Tibial nerve (tissue), 4 donors: ENCODE measurements at regions not wholly inside any gene's neighbourhood (a gene's known extent, or its start where the extent isn't known, plus 50 kb on each side); places are given as distances from the start of the nearest gene placed in this dataset.

Source experiments
- DNase-seq, 2 donors: peaks; one replicate each; pipeline ENCODE4 v3.0.0-alpha.2; 2019; ENCODE audit warnings: low spot score in 2 of 2
- H3K27ac ChIP-seq, 4 donors: fragments of 200-600 bp; sonication (generic) in 3 of 4; one replicate each; pipeline ENCODE4 v1.5.1; 2017 to 2019; ENCODE audit warnings: mild to moderate bottlenecking in 1 of 4
- H3K27me3 ChIP-seq, 2 donors: fragments of 200-600 bp; sonication (generic) in 1 of 2; one replicate each; pipeline versions ENCODE4 v1.5.1 to v1.6.0; 2017 to 2019
- H3K36me3 ChIP-seq, 3 donors: fragments of 200-600 bp; sonication (generic); one replicate each; pipeline ENCODE4 v1.5.1; 2018 to 2019
- H3K4me1 ChIP-seq, 4 donors: fragments of 200-600 bp; sonication (generic) in 3 of 4; one replicate each; pipeline ENCODE4 v1.5.1; 2017 to 2019
- H3K4me3 ChIP-seq, 4 donors: fragments of 200-600 bp; sonication (generic) in 3 of 4; one replicate each; pipeline ENCODE4 v1.5.1; 2017 to 2019; ENCODE audit warnings: mild to moderate bottlenecking in 1 of 4, moderate library complexity in 1 of 4
- H3K9me3 ChIP-seq, 4 donors: fragments of 200-600 bp; sonication (generic) in 3 of 4; one replicate each; pipeline ENCODE4 v1.5.1; 2017 to 2019
- EP300 ChIP-seq, 2 donors: sonication (generic); formaldehyde crosslinking; IDR thresholded peaks; one replicate each; pipeline ENCODE4 v1.6.1; 2017; ENCODE audit warnings: antibody characterized with exemption in 2 of 2, mild to moderate bottlenecking in 1 of 2
- POLR2A ChIP-seq, 2 donors: fragments of 450-650 bp; IDR thresholded peaks; one replicate each; pipeline ENCODE4 v1.6.1; 2017; ENCODE audit warnings: antibody characterized with exemption in 2 of 2, mild to moderate bottlenecking in 2 of 2, moderate library complexity in 2 of 2
- WGBS, 2 donors: methylation state at CpG; one replicate each; pipeline ENCODE4 v1.1.5; 2018; 5-methylcytosine and 5-hydroxymethylcytosine counted together
- TF ChIP-seq, protein P1 (sequence below), 5 experiments: fragments of 200-600 bp in 3 of 5; fragments of 450-650 bp in 2 of 5; sonication (generic) in 3 of 5; IDR thresholded peaks; one replicate each; pipeline ENCODE4 v1.5.1; 2016 to 2019; ENCODE audit warnings: antibody characterized with exemption in 5 of 5, mild to moderate bottlenecking in 3 of 5, moderate library complexity in 2 of 5

GRCh38 chr2:164328310-164328709, 293.0 kb downstream of the GRB14 start:
- no peak for DNase-seq
- peaks cover 0 to 25% (median 4%) of the 10 kb centered on the region in 4 donors for H3K9me3 ChIP-seq
- TF ChIP-seq, protein P1, sequence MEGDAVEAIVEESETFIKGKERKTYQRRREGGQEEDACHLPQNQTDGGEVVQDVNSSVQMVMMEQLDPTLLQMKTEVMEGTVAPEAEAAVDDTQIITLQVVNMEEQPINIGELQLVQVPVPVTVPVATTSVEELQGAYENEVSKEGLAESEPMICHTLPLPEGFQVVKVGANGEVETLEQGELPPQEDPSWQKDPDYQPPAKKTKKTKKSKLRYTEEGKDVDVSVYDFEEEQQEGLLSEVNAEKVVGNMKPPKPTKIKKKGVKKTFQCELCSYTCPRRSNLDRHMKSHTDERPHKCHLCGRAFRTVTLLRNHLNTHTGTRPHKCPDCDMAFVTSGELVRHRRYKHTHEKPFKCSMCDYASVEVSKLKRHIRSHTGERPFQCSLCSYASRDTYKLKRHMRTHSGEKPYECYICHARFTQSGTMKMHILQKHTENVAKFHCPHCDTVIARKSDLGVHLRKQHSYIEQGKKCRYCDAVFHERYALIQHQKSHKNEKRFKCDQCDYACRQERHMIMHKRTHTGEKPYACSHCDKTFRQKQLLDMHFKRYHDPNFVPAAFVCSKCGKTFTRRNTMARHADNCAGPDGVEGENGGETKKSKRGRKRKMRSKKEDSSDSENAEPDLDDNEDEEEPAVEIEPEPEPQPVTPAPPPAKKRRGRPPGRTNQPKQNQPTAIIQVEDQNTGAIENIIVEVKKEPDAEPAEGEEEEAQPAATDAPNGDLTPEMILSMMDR (IDR thresholded peaks at IDR 0.05): no peak
- TF ChIP-seq POLR2A (IDR thresholded peaks at IDR 0.05): no peak
- no peaks in the 10 kb centered on the region for H3K4me1 ChIP-seq
- no peaks in the 10 kb centered on the region for H3K36me3 ChIP-seq
- H3K4me3 ChIP-seq: no peak overlapping the region
- no peak overlapping the region for H3K27ac ChIP-seq
- H3K27me3 ChIP-seq: no peaks in the 10 kb centered on the region
- WGBS, 2 donors: 79 to 89% methylated on average over 4 of the region's 4 CpGs

DNA sequence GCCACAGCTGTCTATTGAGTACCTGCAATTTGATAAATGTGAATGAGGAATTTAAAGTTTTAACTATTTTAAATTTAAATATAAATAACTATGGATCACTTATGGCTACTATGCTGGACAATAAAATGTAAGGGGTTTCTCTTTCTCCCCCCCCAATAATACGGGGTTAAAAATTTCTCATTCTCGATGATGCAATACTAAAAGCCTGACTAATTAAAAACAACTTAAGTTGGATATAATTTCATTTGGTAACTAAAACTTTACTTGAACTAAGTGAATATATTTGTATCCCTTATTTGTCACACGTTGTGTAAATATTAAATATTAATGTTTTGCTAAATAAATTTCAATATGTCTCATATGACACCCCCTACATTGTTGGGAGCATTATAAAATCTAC, 297.3 kb downstream of the GRB14 start:
- 91 to 95% methylated on average over 3 of the region's 3 CpGs for WGBS, 2 donors
- TF ChIP-seq EP300 (IDR thresholded peaks at IDR 0.05) (no peak), POLR2A (IDR thresholded peaks at IDR 0.05) (no peak)
- TF ChIP-seq, protein P1 (IDR thresholded peaks at IDR 0.05): no peak
- DNase-seq: no peak
- H3K4me1 ChIP-seq: no peaks in the 10 kb centered on the region
- no peaks in the 10 kb centered on the region for H3K27me3 ChIP-seq
- no peak overlapping the region for H3K27ac ChIP-seq
- H3K9me3 ChIP-seq: peaks cover 0 to 35% (median 6%) of the 10 kb centered on the region in 4 donors
- no peak overlapping the region for H3K4me3 ChIP-seq
- H3K36me3 ChIP-seq: no peaks in the 10 kb centered on the region

DNA sequence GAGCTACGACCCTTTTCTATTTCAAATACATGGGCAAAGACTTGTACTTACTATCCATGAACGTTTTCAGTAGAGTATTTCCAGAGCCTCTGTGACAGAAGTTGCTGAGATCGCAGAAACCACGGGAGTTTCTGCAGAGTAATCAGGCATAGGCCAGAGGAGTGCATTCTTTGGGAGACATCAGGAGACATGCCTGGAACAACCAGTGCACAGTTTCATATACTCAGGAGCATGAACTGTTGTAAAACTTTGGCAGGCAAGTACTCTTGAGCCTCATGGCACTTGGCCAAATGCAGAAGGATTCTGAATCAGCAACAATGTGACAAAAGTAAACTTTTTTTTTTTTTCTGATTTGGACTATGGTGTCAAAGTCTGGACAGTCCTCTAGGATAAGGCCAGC, 307.1 kb downstream of the GRB14 start:
- no peaks in the 10 kb centered on the region for H3K36me3 ChIP-seq
- no peaks in the 10 kb centered on the region for H3K27me3 ChIP-seq
- TF ChIP-seq, protein P1 (IDR thresholded peaks at IDR 0.05): no peak
- TF ChIP-seq EP300 (IDR thresholded peaks at IDR 0.05): no peak
- TF ChIP-seq POLR2A (IDR thresholded peaks at IDR 0.05): no peak
- no peak for DNase-seq
- no peak overlapping the region for H3K4me3 ChIP-seq
- WGBS, 2 donors: 39% methylated on average over 4 of the region's 4 CpGs
- peaks cover 0 to 9% (median 0%) of the 10 kb centered on the region in 4 donors for H3K4me1 ChIP-seq
- H3K9me3 ChIP-seq: no peaks in the 10 kb centered on the region
- H3K27ac ChIP-seq: no peak overlapping the region

DNA sequence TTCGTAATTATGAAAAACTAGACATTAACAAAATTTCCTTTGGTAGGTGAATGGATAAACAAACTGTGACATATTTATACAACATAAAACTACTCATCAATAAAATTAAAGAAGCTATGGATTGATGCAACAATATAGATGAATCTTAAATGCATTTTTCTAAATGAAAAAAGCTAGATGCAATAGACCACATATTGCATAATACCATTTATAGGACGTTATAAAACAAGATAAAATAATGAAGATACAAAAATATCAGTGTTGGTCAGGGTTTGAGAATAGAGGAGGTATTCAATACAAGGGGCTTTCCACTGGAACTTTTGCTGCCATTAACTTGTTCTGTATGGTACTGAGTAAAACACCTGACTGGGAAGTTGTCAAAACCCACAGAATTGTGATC, 314.4 kb downstream of the GRB14 start:
- Histone ChIP-seq H3K4me1 (no peaks in the 10 kb centered on the region), H3K4me3 (no peak overlapping the region)

GRCh38 chr2:164302786-164303185, 318.5 kb downstream of the GRB14 start:
- DNase-seq: no peak
- H3K4me3 ChIP-seq: no peak overlapping the region
- TF ChIP-seq EP300 (IDR thresholded peaks at IDR 0.05) (no peak), POLR2A (IDR thresholded peaks at IDR 0.05) (no peak)
- TF ChIP-seq, protein P1 (IDR thresholded peaks at IDR 0.05): no peak
- no peak overlapping the region for H3K27ac ChIP-seq
- H3K36me3 ChIP-seq: no peaks in the 10 kb centered on the region
- H3K27me3 ChIP-seq: no peaks in the 10 kb centered on the region
- no peaks in the 10 kb centered on the region for H3K4me1 ChIP-seq
- H3K9me3 ChIP-seq: peaks cover 0 to 3% (median 0%) of the 10 kb centered on the region in 4 donors
- WGBS, 2 donors: 64 to 77% methylated on average over 4 of the region's 4 CpGs

More for the DNA sequence above, 314.4 kb downstream of the GRB14 start:
- no peak for DNase-seq
- Histone ChIP-seq H3K27me3 (no peaks in the 10 kb centered on the region), H3K36me3 (no peaks in the 10 kb centered on the region), H3K27ac (no peak overlapping the region), H3K9me3 (peaks cover 0 to 3% (median 0%) of the 10 kb centered on the region in 4 donors)
- 82 to 86% methylated on average over 2 of the region's 2 CpGs for WGBS, 2 donors
- TF ChIP-seq, protein P1 (IDR thresholded peaks at IDR 0.05): no peak
- TF ChIP-seq POLR2A (IDR thresholded peaks at IDR 0.05) (no peak), EP300 (IDR thresholded peaks at IDR 0.05) (no peak)
